Right kidney (tissue), 1 donor: ENCODE measurements at regions not wholly inside any gene's neighbourhood (a gene's known extent, or its start where the extent isn't known, plus 50 kb on each side); places are given as distances from the start of the nearest gene placed in this dataset.
"Not testable (repeated sequence)": the region's sequence is repeated elsewhere in the genome, so short reads cannot be mapped to it uniquely, and the experiment has no call there.

ENCODE experiments used
- DNase-seq: peaks from one replicate; pipeline ENCODE4 v3.0.0-alpha.2; 2016

DNA sequence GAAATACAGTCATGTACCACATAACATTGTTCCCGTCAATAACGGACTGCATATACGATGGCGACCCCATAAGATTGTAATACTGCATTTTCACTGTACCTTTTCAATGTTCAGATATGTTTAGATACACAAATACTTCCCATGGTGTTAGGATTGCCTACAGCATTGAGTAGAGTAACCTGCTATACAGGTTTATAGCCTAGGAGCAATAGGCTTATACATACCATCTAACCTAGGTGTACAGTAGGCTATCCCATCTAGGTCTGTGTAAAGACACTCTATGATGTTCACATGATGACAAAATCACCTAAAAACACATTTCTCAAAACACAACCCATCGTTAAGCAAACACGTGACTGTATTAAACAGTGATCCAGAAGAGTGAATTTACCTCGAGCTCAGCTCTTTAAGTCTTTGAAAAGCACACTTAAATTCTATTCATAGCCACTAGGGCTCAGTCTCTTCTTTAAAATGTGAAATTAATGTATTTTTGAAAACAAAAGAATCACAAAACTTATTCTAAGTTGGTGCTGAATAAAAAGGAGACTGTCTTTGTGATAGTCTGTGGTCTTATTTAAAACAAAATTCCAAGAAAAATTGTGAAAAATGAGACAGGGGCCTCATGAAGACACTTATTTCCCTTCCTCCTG, 239.1 kb upstream of the ARID2 start:
- DNase-seq, result no peak

DNA sequence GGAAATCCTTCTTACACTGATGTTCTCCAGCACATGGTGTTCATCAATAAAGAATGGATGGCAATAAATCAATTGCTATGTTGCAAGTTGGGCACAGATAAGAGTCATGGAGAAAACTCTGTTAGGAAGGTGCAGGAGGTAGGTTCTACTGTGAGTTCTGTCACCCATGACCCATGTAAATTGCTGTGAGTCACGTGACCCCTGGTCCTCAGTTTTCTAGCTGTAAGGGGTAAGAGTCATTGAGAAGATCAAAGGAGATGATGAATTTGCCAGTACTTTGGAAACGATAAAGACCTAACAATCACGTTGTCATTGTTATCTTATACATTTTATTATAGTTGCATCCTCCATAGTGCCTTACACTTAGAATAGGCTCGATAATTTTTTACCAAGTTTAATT, 235.2 kb upstream of the ARID2 start:
- no peak for DNase-seq

DNA sequence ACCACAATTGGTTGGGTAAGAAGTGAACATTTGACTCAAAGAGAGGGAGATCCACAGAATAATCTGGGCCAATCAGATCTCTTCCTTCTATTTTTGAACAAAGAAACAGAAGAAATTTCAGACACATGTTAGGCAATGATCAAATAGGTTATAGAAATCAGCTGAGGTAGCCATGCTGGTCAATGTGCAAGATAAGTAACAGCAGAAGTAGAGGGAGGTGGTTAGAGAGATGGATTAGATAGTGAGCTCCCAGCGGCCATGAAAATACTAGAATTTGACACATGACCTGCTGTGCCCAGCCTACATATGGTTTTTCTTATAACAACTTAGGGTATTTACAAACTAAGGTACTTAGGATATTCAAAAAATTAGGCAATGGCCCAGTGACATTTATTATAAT, 230.9 kb upstream of the ARID2 start:
- DNase-seq, result no peak

DNA sequence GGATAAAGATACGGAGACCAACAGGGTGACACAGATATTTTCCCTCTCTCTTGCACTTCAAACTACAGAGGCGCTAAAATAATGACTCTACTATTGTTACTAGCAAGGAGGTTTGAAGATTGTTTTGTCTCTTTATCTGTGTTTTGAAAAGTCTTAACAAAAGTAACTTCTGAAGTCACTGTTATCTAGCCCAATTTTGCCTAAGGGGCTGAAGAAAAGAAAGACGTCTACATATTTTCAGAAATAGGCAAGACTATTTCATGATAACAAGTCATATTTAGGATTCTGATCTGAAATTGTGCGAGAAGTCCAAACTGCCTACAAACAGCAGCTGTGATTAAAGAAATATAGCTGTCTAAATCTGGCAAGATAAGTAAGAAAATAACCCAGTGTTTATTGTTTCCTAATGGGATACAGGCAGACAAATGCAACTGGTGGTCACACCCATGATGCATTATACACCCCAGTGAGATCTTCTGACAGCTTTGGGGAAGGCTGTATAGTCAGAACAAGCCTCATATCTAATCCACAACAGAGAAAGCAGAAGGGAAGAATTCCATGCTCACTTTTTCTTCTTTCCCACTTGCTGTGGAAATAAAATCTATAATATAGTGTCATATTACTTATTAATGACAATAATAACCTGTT, 226.9 kb upstream of the ARID2 start:
- no peak for DNase-seq

DNA sequence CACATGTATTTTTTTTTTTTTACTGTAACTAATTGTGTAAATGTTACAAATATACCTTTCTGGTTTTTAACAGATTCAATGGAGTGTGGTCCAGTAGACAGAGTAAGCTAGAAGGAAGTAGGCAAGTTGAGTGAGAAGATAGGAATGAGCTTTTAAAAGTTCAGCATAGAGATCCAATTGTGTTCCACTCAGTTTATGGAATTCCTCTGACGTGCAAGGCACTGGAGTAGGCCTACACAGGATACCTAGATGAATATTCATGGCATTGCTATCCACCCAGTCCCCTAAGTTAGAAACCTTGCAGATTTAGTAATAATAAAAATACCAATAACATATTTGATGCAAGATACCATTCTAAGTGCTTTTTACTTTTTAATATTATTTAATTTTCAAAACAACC, 225.6 kb upstream of the ARID2 start:
- no peak for DNase-seq

DNA sequence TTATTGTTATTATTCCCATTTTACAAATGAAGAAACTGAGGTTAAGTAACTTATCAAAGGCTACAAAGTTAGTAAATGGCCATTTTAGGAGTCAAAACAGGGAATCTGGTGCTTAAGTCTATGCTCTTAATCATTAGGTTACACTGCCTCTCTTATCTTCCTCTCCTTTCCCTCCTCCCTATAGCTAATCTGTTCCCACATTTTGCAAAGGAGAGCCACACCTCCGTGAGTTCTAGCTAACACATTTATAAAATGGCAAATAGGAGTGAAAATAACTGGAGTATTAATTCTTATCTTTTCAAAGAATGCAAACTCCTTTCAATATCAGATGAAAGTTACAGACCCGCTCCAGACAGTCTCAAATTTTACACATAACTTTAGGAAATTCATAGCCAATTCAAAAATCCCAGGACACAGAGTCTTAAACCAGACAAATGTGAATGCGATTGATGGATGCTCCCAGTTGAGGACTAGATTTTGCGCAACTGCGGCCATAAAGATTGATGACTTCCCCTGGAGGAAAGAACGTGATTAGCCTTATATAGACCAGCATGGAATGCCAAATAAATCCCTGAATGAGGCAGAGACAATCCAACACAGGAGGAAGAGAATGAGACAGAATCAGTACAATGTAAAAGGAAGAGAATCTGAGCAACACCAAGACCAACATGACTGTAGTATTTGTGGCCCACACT, 225.0 kb upstream of the ARID2 start:
- no peak for DNase-seq

DNA sequence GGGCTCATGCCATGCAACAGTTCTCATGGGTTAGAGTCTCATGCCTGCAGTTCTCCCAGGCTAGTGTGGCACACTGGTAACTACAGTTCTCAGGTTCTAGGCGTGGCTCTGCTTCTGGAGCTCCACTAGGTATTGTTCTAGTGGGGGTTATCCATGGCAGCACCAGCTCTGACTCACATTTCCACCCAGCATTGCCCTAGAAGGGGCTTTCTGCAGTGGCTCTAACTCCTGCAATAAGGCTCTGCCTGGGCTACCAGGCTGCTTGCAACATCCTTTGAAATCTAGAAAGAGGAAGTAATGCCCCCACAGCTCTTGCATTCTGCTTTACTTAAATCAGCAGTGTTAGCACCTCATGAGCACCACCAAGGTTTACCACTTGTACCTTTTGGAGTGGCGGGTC, 220.3 kb upstream of the ARID2 start:
- no peak for DNase-seq

DNA sequence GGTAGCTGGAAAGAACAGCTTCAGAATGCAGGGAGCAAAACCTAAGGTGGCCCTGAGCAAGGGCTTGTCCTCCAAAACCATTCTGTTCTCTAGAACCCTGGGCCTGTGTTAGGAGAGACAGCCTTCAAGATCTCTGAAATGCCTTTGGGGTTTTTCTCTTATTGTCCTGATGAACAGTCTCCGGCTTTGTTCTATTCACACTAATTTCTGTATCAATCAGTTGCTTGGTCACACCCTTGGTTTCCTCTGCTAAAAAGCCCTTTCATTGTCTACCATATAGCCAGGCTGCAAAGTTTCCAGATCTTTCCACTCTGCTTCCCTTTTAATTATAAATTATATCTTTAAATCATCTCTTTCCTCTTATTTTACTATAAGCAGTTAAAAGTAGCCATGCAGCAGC, 219.9 kb upstream of the ARID2 start:
- DNase-seq, result no peak

DNA sequence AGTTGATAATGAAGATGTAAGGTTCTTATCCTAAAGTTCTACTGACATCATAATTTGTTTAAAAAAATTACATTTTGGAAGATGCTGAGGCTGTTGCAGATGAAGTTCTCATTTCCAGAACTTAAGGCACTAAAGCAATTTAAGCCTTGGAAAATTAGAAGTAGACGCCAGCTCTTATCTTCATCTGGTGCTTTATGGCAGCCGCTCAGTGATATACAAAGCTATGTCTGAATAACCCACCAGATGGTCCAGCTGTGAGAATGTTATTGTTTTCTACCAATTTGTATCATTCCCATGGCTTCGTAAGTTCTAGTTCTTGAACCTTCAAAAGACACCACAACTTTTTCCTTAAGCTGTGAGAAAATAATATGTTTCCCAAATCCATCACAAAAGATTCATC, 212.1 kb upstream of the ARID2 start:
- DNase-seq, result no peak

DNA sequence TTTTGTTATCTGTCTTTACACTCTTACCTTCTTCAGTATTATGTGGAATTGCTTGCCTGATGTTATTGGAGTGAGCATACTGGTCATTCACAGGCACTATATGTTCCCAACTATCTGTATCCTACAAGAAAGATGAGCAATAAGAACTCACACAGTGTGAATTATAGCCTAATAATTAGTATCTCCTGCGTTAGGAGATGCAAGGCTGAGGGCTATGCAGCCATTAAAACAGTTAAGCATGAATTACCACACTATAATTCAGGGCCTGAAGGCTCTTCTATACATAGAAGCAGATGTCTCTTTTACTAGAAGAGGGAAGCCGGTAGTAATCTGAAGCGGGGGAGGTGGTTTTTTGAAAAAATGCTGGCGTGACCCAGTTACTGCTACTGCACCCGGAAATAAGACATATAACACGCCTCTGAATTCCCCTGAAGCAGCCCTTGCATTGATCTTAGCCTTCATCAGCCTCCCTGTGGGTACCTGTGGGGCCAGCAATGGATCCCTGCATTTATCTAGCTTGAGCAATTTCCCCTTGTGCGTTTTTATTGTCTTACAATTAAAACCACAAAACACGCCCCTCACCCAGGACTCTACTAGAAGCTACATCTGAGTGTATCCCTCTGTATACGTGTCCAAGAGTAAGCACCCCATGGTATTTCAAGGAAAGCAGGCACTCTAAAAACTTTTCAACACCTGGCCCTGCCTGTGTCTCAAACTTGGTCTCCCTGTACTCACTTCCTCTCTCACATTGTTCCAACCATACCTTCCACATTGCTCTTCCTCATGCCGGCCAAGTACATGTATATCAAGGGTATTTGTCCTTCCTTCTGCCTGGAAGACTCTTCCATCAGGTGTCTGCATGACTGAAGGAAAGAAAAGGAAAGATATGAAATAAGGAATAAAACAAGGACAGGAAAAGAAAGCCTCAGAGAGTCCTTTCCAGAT, 210.9 kb upstream of the ARID2 start:
- DNase-seq, result no peak

DNA sequence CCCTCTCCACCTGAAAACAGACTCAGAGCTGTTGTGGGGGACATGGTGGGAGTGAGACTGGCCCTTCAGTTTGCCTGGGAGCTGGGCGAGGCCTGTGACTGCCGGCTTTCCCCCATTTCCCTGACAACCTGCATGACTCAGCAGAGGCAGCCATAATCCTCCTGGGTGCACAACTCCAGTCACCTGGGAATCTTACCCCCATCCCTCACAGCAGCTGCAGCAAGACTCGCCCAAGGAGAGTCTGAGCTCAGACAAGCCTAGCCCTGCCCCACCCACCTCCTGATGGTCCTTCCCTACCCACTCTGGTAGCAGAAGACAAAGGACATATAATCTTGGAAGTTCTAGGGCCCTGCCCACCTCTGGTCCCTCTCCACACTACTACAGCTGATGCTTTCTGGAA, 207.3 kb upstream of the ARID2 start:
- no peak for DNase-seq

DNA sequence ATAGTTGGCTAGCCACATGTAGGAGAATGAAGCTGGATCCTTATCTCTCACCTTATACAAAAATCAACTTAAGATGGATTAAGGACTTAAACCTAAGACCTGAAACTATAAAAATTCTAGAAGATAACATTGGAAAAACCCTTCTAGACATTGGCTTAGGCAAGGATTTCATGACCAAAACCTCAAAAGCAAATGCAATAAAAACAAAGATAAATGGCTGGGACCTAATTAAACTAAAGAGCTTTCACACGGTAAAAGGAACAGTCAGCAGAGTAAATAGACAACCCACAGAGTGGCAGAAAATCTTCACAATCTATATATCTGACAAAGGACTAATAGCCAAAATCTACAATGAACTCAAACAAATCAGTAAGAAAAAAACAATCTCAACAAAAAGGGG, 202.7 kb upstream of the ARID2 start:
- not testable (repeated sequence) for DNase-seq

DNA sequence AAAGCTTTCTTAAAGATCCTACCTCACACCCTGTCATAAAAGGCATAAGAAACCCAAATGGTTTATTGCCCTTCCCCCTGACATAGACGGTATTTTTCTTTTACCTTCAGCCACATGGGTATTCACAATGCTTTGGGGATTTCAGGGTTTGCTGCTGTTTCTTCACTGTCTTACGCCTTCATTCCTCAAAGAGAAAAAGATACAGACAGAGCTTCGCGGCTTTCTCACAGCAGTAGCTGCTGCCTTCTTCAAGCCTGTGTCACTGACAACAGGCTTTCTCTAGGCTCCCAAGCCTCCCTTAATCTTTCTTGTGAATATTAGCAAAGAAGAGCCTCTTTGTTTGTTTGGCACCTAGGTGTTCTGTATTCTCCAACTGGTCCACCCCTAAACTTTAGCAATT, 197.4 kb upstream of the ARID2 start:
- no peak for DNase-seq

DNA sequence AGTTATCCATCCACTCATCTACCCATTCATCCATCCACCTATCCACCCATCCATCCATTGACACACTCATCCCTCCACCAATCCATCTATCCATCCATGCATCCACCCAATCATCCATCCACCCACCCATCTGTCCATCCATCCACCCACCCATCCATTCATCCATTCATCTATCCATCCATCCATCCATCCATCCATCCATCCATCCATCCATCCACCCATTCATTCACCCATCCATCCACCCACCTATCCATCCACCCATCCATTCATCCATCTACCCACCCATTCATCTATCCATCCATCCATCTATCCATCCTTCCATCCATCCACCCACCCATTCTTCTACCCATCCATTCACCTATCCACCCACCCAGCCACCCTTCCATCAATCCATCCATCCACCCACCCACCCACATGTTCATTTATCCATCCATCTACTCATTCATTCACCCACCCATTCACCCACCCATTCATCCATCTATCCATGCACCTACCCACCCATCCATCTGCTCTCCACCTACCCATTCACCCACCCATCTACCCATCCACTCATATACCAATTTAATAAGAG, 193.8 kb upstream of the ARID2 start:
- no peak for DNase-seq

DNA sequence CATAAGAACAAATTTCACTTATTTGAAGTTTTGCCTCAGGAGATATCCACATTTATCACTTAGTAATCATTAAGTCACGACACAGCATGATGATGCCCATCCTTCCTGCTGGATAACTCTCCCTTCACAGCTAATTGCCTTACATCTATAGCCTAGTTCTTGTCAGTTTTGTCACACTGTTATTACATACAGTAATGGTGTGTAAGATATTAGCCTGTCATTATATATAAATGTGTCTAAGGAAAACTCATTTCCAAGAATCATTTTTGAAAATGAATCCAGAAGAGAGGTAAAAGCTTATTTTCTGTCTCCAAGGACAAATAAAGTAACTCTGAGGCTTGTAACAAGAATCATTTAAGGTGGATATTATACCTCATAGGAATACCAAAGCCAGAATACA, 193.2 kb upstream of the ARID2 start:
- no peak for DNase-seq

DNA sequence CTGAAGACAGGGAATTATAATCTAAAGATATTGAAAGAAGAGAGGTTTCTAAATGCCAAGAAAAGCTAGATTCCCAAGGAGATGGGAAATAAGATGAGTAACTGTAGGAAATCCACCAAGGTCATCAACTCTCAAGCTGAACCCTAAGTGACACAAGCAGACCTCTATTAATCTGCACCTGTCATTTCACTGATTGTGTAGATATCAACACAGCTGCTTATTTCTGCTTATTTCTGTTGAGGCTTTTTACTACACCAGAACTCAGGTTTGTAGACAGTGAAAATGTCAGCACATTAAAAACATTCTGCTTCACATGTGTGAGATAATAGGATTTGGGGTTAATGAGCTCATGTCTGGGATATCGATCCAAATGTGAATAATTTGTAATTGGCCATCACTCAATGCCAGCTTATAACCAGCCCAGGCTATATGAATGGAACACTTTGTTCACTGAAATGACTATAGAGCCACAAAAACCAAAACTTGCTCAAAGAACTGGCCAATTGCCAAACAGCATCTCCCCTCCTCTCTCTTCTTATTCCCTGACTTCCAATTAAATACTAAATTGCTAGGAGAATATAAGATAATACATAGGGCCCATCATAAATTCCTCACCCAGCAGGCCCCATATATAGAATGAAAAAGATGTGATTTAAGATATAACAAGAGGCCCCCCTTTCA, 188.7 kb upstream of the ARID2 start:
- DNase-seq, result no peak

DNA sequence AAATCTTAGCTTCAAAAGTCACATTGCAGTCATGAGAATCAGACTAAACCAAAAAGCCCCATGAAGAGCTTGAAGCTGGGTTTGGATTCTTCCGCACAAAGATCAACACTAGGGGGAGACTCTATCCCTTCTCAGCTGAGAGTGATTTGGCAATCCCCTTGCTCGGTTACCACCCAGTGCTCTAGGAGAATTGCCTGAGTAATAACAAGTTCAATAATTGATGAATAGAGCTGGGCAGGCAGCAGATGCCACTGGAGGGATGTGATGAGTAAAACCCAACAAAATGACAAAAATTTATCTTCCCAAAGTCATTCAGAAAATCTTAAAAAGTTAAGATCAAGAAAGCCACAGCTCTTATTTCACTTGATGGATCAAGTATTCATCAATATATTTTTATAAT, 185.6 kb upstream of the ARID2 start:
- peak; percentile 39 for DNase-seq

DNA sequence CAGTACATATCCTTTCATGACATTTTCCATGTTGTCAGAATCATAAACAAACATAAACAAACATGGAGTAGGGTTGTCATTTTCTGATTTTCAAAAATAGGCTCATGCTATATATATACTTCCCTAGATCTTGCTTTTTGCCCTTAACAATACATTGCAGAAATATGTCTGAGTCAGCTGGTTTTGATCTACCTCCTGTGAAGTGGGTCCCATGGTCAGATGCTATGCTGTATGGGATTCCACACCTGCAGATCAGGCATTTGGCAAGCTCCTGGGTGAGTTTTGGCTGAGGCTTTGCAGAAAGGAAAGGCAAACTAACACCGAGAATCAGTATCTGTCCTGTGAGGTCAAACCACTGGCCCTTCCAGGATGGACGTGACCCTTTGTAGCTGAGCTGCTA, 183.0 kb upstream of the ARID2 start:
- DNase-seq, result no peak

DNA sequence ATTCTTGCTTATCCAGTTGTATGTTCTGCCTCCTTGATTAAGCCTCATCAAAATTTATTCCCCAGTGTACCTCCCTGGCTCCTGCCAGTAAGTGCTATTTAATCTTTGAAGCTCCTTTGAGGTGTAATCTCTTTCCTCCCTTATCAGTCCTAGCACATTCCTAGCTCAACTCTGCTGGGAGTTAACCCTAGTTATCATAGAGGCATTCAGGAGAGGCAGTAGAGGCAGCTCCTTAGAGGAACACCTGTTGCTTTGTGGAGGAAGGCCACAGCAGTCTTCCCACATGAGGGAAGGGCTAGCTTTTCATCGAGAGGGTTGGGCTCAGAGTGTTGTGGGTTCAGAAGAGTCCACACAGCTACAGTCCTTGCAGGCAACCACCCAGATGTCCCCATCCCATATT, 182.4 kb upstream of the ARID2 start:
- no peak for DNase-seq

DNA sequence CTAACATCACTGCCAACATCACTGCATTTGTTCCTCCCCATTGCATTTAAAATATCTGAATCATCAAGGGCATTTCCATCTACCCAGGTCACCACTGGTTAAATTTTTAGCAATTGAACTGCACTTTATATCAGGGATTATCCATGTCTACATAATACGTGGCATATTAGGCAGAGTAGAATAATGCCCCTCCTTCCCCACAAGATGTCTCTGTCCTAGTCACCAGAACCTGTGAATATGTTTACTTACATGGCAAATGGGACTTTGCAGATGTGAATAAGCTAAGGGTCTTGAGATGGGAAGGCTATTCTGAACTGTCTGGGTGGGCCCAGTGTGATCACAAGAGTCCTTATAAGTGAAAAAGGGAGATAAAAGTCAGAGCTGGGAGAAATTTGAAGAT, 181.7 kb upstream of the ARID2 start:
- no peak for DNase-seq

DNA sequence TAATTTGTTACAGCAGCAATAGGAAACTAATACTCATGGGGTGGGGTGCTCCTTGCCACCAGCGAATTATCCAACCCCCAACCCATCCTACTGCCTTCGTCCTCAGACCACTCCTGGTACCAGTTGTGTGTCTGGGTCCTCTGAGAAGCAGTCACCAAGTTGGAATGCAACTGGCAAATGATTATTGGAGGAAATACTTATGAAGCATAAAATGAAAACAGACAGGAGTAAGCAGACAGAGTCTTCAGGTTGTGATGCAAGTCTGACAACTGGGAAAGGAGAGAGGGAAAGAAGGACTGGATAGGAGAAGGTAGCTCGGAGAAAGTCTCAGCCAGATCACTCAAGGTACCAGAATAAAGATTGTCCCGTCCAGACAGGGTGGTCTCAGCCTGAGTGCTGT, 181.1 kb upstream of the ARID2 start:
- DNase-seq, result no peak

DNA sequence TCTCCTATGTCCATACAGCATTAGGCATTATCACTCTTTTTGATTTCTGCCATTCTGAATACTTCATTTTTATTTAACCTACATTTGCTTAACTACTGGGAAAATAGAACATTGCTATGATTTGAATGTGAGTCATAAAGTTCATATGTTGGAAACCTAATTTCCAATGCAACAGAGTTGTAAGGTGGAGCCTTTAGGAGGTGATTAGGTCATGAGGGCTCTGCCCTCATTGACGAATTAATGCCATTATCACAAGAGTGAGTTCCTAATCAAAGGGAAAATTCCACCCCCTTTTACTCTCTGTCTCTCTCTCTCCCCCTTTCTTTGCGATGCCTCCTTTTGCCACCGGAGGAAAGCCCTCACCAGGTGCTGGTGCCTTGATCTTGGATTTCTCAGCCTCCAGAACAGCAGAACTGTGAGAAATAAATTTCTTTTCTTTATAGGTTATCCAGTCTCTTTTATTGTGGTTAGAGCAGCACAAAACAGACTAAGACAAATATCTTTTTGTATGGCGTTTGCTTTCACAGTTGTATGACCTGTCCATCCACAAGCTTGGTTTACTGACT, 180.1 kb upstream of the ARID2 start:
- no peak for DNase-seq
